OCI-LY3 (cell line): ENCODE measurements at regions not wholly inside any gene's neighbourhood (a gene's known extent, or its start where the extent isn't known, plus 50 kb on each side); places are given as distances from the start of the nearest gene placed in this dataset.

Experiments used
- H2AFZ ChIP-seq: fragments of 200-600, 300-600 bp; shearing (Covaris generic); 2 replicates; pipeline ENCODE4 v1.6.0; 2014; ENCODE audit warnings: antibody characterized with exemption, low read depth, low read length
- H3K27ac ChIP-seq: fragments of 200-600, 300-600 bp; sonication (generic); 2 replicates; pipeline ENCODE4 v1.5.1; 2014; ENCODE audit warnings: mild to moderate bottlenecking, low read length, moderate library complexity, mixed read lengths
- H3K27me3 ChIP-seq: fragments of 200-600, 300-600 bp; sonication (generic); 2 replicates; pipeline ENCODE4 v1.6.1; 2014; ENCODE audit warnings: low read depth, low read length, mixed read lengths
- H3K36me3 ChIP-seq: fragments of 200-600, 300-600 bp; sonication (generic); replicated peaks from 2 replicates; pipeline ENCODE3; 2014; ENCODE audit warnings: low read depth, low read length, mixed read lengths
- H3K4me1 ChIP-seq: fragments of 300-600, 200-600 bp; sonication (generic); 2 replicates; pipeline ENCODE4 v1.6.1; 2014; ENCODE audit warnings: low read length, mixed read lengths
- H3K4me2 ChIP-seq: fragments of 200-600, 300-600 bp; sonication (generic); 2 replicates; pipeline ENCODE4 v1.6.1; 2014; ENCODE audit warnings: low read length, mixed read lengths
- H3K4me3 ChIP-seq: fragments of 300-600, 200-600 bp; sonication (generic); 2 replicates; pipeline ENCODE4 v1.5.1; 2014; ENCODE audit warnings: antibody characterized with exemption, mild to moderate bottlenecking, low read length, moderate library complexity
- H3K79me2 ChIP-seq: fragments of 300-600, 200-600 bp; shearing (Covaris generic); 2 replicates; pipeline ENCODE4 v1.6.1; 2014; ENCODE audit warnings: mild to moderate bottlenecking, low read length, mixed read lengths
- H3K9ac ChIP-seq: fragments of 300-600, 200-600 bp; shearing (Covaris generic); 2 replicates; pipeline ENCODE4 v1.6.0; 2014; ENCODE audit warnings: mild to moderate bottlenecking, low read length, moderate library complexity
- H3K9me3 ChIP-seq: fragments of 200-600, 300-600 bp; shearing (Covaris generic); 2 replicates; pipeline ENCODE4 v1.6.1; 2014; ENCODE audit warnings: low read length, mixed read lengths; ENCODE audit not compliant: insufficient read depth
- H4K20me1 ChIP-seq: fragments of 200-600, 300-600 bp; sonication (generic); 2 replicates; pipeline ENCODE4 v1.6.1; 2016; ENCODE audit warnings: low read length, mixed read lengths; ENCODE audit not compliant: insufficient read depth
- CTCF ChIP-seq: fragments of 200-600, 300-600 bp; sonication (generic); IDR thresholded peaks from 2 replicates; pipeline ENCODE4 v1.5.1; 2014; ENCODE audit warnings: antibody characterized with exemption, low read length, low read depth
- EZH2phosphoT487 ChIP-seq: fragments of 200-600 bp; shearing (Covaris generic); IDR thresholded peaks from 2 replicates; pipeline ENCODE4 v1.6.1; 2018; ENCODE audit warnings: antibody characterized with exemption, mixed run types, low read depth

GRCh38 chr13:110984798-110985197 is 69.9 kb upstream of the ANKRD10 start:
- H3K27me3 ChIP-seq: no peaks in the 10 kb centered on the region
- H3K4me2 ChIP-seq: no peak overlapping the region
- no peak overlapping the region for H2AFZ ChIP-seq
- no peaks in the 10 kb centered on the region for H3K79me2 ChIP-seq
- H3K9ac ChIP-seq: no peak overlapping the region
- H3K27ac ChIP-seq: no peak overlapping the region
- no peak overlapping the region for H3K4me3 ChIP-seq
- no peaks in the 10 kb centered on the region for H3K9me3 ChIP-seq
- TF ChIP-seq EZH2phosphoT487: no peak
- no peak for TF ChIP-seq CTCF
- H4K20me1 ChIP-seq: no peaks in the 10 kb centered on the region
- H3K36me3 ChIP-seq: no peaks in the 10 kb centered on the region
- peaks cover 7% of the 10 kb centered on the region for H3K4me1 ChIP-seq

GRCh38 chr13:110984381-110984780 is 69.5 kb upstream of the ANKRD10 start:
- no peak overlapping the region for H2AFZ ChIP-seq

GRCh38 chr13:110983241-110983640 is 68.4 kb upstream of the ANKRD10 start:
- Histone ChIP-seq H3K79me2 (no peaks in the 10 kb centered on the region), H3K9ac (no peak overlapping the region), H3K27me3 (no peaks in the 10 kb centered on the region), H3K4me3 (no peak overlapping the region), H3K4me2 (no peak overlapping the region), H3K36me3 (peaks cover 8% of the 10 kb centered on the region), H3K27ac (no peak overlapping the region), H4K20me1 (no peaks in the 10 kb centered on the region), H3K4me1 (peaks cover 7% of the 10 kb centered on the region), H3K9me3 (peaks cover 6% of the 10 kb centered on the region; the same call in 1 of the 2 replicates), H2AFZ (no peak overlapping the region)
- TF ChIP-seq EZH2phosphoT487 (no peak), CTCF (no peak)

More at GRCh38 chr13:110984381-110984780, 69.5 kb upstream of the ANKRD10 start:
- Histone ChIP-seq H3K4me1 (peaks cover 7% of the 10 kb centered on the region), H3K27me3 (no peaks in the 10 kb centered on the region), H4K20me1 (no peaks in the 10 kb centered on the region), H3K79me2 (no peaks in the 10 kb centered on the region), H3K9ac (no peak overlapping the region), H3K36me3 (peaks cover 4% of the 10 kb centered on the region), H3K9me3 (peaks cover 4% of the 10 kb centered on the region; the same call in 1 of the 2 replicates), H3K4me2 (no peak overlapping the region), H3K4me3 (no peak overlapping the region), H3K27ac (no peak overlapping the region)
- TF ChIP-seq CTCF (no peak), EZH2phosphoT487 (no peak)

GRCh38 chr13:110981379-110981778 is 66.5 kb upstream of the ANKRD10 start:
- Histone ChIP-seq H3K4me3 (no peak overlapping the region), H3K36me3 (peaks cover 17% of the 10 kb centered on the region), H4K20me1 (no peaks in the 10 kb centered on the region), H3K4me2 (no peak overlapping the region), H3K79me2 (no peaks in the 10 kb centered on the region), H2AFZ (no peak overlapping the region), H3K27ac (no peak overlapping the region), H3K9me3 (peaks cover 6% of the 10 kb centered on the region; the same call in 1 of the 2 replicates), H3K9ac (no peak overlapping the region), H3K4me1 (peaks cover 7% of the 10 kb centered on the region), H3K27me3 (no peaks in the 10 kb centered on the region)
- TF ChIP-seq EZH2phosphoT487: no peak
